T47D (cell line): ENCODE measurements at regions not wholly inside any gene's neighbourhood (a gene's known extent, or its start where the extent isn't known, plus 50 kb on each side); places are given as distances from the start of the nearest gene placed in this dataset.

Source experiments
- DNase-seq, 2 experiments: peaks; one replicate each; pipeline versions ENCODE4 v3.0.0 to v3.0.0-alpha.2; 2011 to 2012; ENCODE audit warnings: low read depth in 1 of 2, low spot score in 1 of 2
- JUND ChIP-seq: IDR thresholded peaks from 2 replicates; pipeline ENCODE4 v1.6.1; 2012; ENCODE audit warnings: low read depth
- in situ Hi-C: cut with HindIII; loops from 2 replicates; pipeline ENCODE4 v1.10.0; 2016; ENCODE audit warnings: low sequenced_read_pairs, low pct_unique_long_range_greater_than_20kb

DNA sequence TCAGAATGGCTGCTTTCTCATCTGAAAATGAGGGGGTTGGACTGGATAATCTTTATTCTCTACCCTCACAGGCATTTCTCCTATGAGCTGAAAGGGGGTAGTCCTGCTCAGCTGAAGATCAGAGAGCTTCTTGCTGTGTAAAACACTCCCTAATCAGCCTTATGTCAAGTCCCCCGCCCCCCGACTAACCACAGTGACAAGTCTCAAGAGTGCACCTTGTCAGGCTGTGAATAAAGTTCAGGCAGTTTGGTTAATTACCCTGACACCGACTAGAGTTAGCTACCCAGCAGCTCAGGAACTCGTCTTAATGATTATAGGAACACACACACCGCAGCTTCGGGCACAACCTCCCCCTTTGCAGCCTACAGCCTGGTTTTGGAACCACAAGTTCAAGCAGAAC is 513.7 kb downstream of the RPS24 start:
- DNase-seq, result no peak
- in situ Hi-C loops, result no loop called here
- no peak for TF ChIP-seq JUND

DNA sequence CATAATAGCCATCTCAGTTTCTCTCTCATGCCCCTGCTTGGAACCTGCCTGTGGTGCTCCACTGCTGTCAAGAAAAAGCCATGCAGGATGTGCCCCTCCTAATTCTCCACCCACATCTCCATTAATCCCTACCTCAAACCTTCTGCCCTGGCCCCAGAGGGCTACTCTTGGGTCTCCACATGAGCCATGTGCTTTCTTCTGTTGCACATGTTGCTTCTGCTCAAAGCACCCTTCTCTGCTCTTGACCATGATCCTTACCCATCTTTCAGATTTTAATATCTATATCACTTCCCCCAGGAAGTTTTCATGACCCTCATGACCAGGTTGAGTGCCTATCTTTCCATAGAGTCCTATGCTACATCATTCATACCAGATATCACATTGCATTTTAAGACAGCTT is 514.2 kb downstream of the RPS24 start:
- no peak for TF ChIP-seq JUND
- in situ Hi-C loops, result no loop called here
- DNase-seq, result no peak

- in situ Hi-C loops, result no loop called here
- no peak for TF ChIP-seq JUND
- DNase-seq, result no peak
These were observed 514.7 kb downstream of the RPS24 start for GRCh38 chr10:78548369-78548768.

DNA sequence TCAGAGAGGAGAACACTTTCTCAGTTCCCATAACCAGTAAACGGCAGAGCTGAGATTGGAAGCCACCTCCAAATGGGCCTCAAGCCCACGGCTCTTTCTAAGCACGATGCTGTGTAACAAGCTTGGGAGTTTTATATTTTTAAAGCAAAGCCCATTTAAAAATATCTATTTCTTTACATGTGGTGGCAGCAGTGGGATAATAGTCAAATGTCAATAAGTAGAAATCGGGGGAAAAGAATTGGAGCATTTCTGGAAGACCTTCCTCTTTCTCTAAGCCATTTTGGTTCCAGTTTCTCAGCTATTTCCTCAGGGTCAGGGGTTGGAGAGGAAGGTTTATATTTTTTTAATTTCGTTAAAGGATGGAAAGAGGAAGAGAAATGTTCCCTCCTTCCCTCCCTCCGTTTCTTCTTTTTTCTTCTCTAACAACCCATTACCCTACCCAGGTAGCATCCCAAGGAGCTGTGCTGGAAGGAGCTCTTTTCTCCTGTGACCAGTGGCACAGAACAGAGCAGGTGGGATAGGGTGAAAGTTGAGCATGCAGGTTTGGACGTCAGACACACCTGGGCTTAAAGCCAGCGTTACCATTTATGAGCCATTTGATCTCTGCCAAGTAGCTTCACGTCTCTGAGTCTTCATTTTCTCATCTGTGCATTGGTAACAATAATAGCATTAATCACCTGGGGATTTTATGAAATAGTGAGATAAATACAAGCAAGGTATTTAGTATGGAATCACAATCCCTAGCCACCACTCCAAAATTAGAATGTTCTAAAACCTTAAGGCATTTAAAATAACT is 515.7 kb downstream of the RPS24 start:
- TF ChIP-seq JUND, result no peak
- DNase-seq, result no peak
- in situ Hi-C loops, result no loop called here

GRCh38 chr10:78550090-78550489 is 516.4 kb downstream of the RPS24 start:
- no peak for DNase-seq
- no peak for TF ChIP-seq JUND
- in situ Hi-C loops, result no loop called here

DNA sequence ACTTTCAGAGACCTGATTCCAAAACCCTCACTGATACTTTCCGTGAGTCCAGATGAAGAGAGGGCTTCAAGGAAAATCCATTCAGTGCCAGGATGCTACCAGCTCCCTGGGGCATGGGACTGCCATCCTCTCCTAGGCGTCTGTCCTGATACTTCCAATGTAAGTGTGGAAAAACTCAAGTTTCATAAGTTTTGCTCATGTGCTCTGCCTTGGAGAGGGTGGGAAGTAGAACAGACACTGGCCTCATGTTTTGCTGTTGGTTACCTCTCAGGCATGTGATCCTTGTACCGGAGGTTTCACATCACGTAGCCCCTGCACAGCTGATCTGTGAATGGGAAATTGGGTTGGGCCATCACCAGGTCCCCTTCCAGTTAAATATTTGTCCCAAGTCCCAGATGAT is 517.1 kb downstream of the RPS24 start:
- DNase-seq, result no peak
- no peak for TF ChIP-seq JUND
- in situ Hi-C loops, result no loop called here

GRCh38 chr10:78551184-78552005 is 517.4 kb upstream of the ZMIZ1 start:
- TF ChIP-seq JUND, result no peak
- no peak for DNase-seq

GRCh38 chr10:78552261-78552811 is 516.4 kb upstream of the ZMIZ1 start:
- TF ChIP-seq JUND, result no peak
- in situ Hi-C loops, result no loop called here
- no peak for DNase-seq

More at GRCh38 chr10:78551184-78552005, 517.4 kb upstream of the ZMIZ1 start:
- in situ Hi-C loops, result no loop called here

DNA sequence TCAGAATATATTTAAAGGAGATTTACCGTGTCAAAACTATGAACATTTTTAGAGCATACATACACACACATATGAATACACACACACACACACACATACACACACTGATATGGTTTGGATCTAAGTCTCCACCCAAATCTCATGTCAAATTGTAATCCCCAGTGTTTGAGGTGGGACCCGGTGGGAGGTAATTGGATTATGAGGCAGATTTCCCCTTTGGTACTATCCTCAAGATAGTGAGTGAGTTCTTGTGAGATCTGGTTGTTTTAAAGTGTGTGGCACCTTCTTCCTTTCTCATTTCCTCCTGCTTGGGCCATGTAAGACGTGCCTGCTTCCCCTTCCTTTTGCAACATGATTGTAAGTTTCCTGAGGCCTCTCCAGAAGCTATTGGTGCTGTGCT is 515.0 kb upstream of the ZMIZ1 start:
- TF ChIP-seq JUND, result no peak
- in situ Hi-C loops, result no loop called here
- DNase-seq, result no peak

- in situ Hi-C loops, result no loop called here
- no peak for DNase-seq
- no peak for TF ChIP-seq JUND
These were observed 513.6 kb upstream of the ZMIZ1 start for GRCh38 chr10:78555128-78555527.

DNA sequence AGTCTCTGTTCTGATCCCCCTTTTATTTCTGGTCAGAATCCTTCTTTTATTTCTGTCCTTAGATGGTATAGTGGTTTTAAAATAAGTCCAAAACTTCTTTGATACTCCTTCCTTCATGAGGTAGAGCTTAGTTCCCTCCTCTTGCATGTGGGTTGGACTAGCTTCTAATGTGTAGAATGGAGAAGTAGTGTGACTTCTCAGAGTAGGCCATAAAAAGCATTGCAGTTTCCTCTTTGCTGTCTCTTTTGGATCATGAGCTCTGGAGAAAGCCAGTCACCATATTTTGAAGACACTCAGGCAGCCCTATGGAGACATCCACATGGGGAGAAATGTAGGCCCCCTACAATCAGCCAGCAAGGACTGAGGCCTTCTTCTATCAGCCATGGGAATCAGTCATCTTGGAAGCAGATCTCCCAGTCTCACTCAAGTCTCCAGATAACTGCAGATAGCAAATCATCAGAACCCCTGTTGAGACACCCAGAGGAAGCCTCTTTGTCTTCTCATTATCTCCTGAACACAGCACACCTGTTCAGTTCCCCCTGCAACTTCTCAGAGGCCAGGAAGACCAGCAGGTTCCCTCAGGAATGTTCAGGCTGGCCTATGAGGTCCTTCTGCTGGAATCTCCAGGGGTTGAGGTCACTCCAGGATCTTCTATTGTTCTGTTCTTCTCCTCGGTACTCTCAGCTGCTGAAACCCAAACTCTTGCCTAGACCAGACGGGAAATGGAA is 511.9 kb upstream of the ZMIZ1 start:
- in situ Hi-C loops, result no loop called here
- DNase-seq, result no peak
- TF ChIP-seq JUND, result no peak

DNA sequence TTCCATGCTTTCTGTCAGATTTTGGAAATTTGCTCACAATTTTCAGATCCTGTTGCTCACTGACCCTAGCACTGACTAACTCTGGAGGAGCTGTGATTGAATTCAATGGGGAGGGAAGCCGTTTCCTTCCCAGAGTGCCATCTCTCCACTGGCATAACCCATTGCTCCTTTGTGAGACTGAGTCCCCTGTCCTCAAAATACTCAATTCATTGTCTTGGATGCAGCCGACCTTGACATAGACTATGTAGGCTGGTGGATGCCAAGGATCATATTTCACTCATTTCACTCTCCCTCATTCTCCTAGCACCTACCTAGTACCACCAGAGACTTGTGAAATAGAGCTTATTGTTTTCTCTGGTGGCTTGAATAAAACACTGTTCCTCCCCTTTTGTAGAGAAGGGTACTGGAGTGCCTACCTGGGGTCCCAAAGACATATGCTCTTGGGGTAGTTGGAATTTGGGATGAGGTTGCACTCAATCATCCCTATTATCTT is 511.3 kb upstream of the ZMIZ1 start:
- no peak for DNase-seq
- in situ Hi-C loops, result no loop called here
- no peak for TF ChIP-seq JUND
